ENCODE measurements at regions not wholly inside any gene's neighbourhood (a gene's known extent, or its start where the extent isn't known, plus 50 kb on each side); places are given as distances from the start of the nearest gene placed in this dataset.

DNA sequence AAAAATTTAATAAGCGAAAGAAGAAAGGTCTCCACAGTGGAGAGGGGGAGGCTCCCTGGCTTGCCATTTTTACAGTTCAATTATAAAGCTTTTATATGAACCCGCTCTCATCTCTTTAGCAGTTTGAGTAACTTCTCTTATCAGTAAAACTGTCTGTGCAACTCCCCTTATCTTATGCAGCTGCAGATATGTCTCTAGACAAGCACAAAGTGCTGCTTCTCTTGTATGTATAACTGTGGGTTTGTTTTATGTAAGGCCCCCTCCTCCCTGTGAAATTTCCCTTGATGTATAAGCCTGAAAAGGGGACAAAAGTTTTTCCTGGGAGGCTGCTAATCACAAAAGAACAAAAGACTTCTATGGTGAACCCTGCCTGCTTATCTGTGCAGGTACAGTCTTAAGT is 90.2 kb upstream of the USP9Y start:
- H3K9me3 ChIP-seq (ENCODE audit: control insufficient read depth in 4 of 4, insufficient read depth in 3 of 4, low read length in 3 of 4) = no peaks in the 10 kb centered on the region
- no peaks in the 10 kb centered on the region for H3K27me3 ChIP-seq (ENCODE audit: control insufficient read depth in 3 of 3, insufficient read depth in 3 of 3, low read length in 2 of 3)
- no peak for ATAC-seq (ENCODE audit: insufficient read depth, low FRiP score)
- H3K27ac ChIP-seq (ENCODE audit: low read depth in 1 of 2, low read length in 1 of 2) = no peak overlapping the region
- no peak for DNase-seq
- TF ChIP-seq, protein P1, sequence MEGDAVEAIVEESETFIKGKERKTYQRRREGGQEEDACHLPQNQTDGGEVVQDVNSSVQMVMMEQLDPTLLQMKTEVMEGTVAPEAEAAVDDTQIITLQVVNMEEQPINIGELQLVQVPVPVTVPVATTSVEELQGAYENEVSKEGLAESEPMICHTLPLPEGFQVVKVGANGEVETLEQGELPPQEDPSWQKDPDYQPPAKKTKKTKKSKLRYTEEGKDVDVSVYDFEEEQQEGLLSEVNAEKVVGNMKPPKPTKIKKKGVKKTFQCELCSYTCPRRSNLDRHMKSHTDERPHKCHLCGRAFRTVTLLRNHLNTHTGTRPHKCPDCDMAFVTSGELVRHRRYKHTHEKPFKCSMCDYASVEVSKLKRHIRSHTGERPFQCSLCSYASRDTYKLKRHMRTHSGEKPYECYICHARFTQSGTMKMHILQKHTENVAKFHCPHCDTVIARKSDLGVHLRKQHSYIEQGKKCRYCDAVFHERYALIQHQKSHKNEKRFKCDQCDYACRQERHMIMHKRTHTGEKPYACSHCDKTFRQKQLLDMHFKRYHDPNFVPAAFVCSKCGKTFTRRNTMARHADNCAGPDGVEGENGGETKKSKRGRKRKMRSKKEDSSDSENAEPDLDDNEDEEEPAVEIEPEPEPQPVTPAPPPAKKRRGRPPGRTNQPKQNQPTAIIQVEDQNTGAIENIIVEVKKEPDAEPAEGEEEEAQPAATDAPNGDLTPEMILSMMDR (IDR thresholded peaks at IDR 0.05; ENCODE audit: control extremely low read depth, extremely low read depth) = no peak
- H3K4me3 ChIP-seq = no peak overlapping the region
- WGBS, 2 donors = 91% methylated on average over 2 of the region's 2 CpGs; no CpG with 5 or more reads in 1 of the 2 donors
- H3K9ac ChIP-seq (ENCODE audit: insufficient read depth in 1 of 2, low read length in 2 of 2) = no peak overlapping the region
- H3K36me3 ChIP-seq (ENCODE audit: control insufficient read depth in 4 of 4, insufficient read depth in 4 of 4, low read length in 4 of 4) = no peaks in the 10 kb centered on the region
- no peaks in the 10 kb centered on the region for H3K4me1 ChIP-seq (ENCODE audit: control insufficient read depth in 5 of 5, insufficient read depth in 5 of 5, low read length in 5 of 5)

DNA sequence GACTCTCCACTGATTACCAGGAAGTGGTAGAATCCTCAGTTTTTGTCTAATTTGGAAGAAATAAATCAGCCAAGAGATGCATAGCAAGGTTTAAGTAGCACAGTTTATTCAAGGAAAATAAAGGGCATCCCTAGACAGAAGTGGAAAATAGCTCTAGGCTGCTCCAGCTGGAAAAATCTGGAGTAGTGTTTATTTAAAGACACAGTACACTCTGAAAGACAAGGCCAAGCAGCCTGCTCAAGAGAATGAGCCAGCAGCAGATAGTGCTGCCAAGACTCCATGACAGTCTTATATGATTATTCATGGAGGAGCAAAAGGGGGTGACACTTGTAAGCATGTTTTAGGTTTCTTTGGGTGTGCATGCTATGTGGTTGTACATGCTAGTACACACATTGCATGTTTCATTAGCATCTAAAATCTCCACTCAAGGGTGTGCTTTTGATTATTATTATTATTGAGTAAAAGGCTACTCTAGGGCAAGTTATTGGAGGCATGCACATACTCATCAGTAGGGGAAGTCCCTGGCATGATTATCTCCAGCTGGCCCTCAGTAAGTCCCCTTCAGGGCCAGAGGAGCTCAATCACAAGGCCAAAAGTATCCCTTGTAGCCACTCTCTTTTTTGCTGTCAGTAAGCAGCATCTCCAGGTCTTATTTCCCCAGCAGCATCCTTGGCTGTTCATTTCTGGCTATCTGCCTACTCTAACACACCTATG is 85.1 kb upstream of the USP9Y start:
- no peaks in the 10 kb centered on the region for H3K27me3 ChIP-seq (ENCODE audit: control insufficient read depth in 3 of 3, insufficient read depth in 3 of 3, low read length in 2 of 3)
- H3K9me3 ChIP-seq (ENCODE audit: control insufficient read depth in 4 of 4, insufficient read depth in 3 of 4, low read length in 3 of 4) = no peaks in the 10 kb centered on the region
- no peak overlapping the region for H3K4me3 ChIP-seq
- ATAC-seq (ENCODE audit: insufficient read depth, low FRiP score) (no peak), DNase-seq (peak in 1 of 3 donors; percentile 48)
- H3K36me3 ChIP-seq (ENCODE audit: control insufficient read depth in 4 of 4, insufficient read depth in 4 of 4, low read length in 4 of 4) = no peaks in the 10 kb centered on the region
- H3K4me1 ChIP-seq (ENCODE audit: control insufficient read depth in 5 of 5, insufficient read depth in 5 of 5, low read length in 5 of 5) = no peaks in the 10 kb centered on the region
- no peak overlapping the region for H3K9ac ChIP-seq (ENCODE audit: insufficient read depth in 1 of 2, low read length in 2 of 2)
- no peak overlapping the region for H3K27ac ChIP-seq (ENCODE audit: low read depth in 1 of 2, low read length in 1 of 2)
- TF ChIP-seq, protein P1 (IDR thresholded peaks at IDR 0.05; ENCODE audit: control extremely low read depth, extremely low read depth) = no peak

DNA sequence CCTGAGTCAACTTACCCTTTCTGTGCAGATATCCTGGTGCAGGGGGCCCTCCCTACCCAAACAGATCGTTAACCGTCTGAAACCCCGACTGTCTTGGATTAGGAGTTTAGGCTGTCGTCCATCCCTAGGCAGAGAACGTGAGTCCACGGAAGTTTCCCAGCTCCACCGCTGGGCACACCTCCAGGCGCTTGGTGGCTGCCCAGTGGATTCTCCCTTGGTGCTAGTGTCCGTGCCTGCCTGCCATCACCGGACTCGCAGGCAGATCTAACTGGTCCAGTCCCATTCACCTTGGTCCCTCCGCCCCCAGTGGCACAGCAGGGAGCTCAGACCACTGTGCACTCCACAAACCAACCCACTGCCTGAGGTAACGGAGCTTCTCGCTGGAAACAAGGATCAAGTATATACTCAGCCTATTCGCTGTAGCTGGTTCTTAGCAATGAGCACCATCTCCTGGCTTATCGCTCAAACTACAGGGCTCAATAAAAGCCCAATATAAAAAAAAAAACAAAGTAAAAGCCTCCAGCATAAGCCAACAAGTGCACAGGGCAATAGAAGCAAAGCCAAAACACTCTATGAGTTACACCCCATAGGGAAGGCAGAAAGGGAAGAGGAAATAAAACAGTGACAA is 79.5 kb upstream of the USP9Y start:
- H3K36me3 ChIP-seq (ENCODE audit: control insufficient read depth in 4 of 4, insufficient read depth in 4 of 4, low read length in 4 of 4) = no peaks in the 10 kb centered on the region
- ATAC-seq (ENCODE audit: insufficient read depth, low FRiP score) = no peak
- TF ChIP-seq, protein P1 (IDR thresholded peaks at IDR 0.05; ENCODE audit: control extremely low read depth, extremely low read depth) = no peak
- H3K27me3 ChIP-seq (ENCODE audit: control insufficient read depth in 3 of 3, insufficient read depth in 3 of 3, low read length in 2 of 3) = no peaks in the 10 kb centered on the region
- no peaks in the 10 kb centered on the region for H3K9me3 ChIP-seq (ENCODE audit: control insufficient read depth in 4 of 4, insufficient read depth in 3 of 4, low read length in 3 of 4)
- no peak overlapping the region for H3K4me3 ChIP-seq
- H3K4me1 ChIP-seq (ENCODE audit: control insufficient read depth in 5 of 5, insufficient read depth in 5 of 5, low read length in 5 of 5) = no peaks in the 10 kb centered on the region
- WGBS, 2 donors = 55% methylated on average over 16 of the region's 16 CpGs; no CpG with 5 or more reads in 1 of the 2 donors
- no peak overlapping the region for H3K9ac ChIP-seq (ENCODE audit: insufficient read depth in 1 of 2, low read length in 2 of 2)
- DNase-seq = peak in 1 of 3 donors; percentile 19
- no peak overlapping the region for H3K27ac ChIP-seq (ENCODE audit: low read depth in 1 of 2, low read length in 1 of 2)
